Right lobe of liver (tissue), 6 donors: ENCODE measurements at regions not wholly inside any gene's neighbourhood (a gene's known extent, or its start where the extent isn't known, plus 50 kb on each side); places are given as distances from the start of the nearest gene placed in this dataset.

ENCODE experiments used
- ATAC-seq, 4 donors: fragments of 200-7000 bp; cut with Tn5 transposase; one replicate each; pipeline ENCODE4 v1.9.1; 2020; ENCODE audit warnings: mild to moderate bottlenecking in 4 of 4, moderate library complexity in 4 of 4
- DNase-seq, 3 donors: peaks; one replicate each; pipeline ENCODE4 v3.0.0-alpha.2; 2020
- H3K27ac ChIP-seq, 3 donors: fragments of 200-600 bp; one replicate each; pipeline ENCODE4 v1.8.0; 2022
- H3K27me3 ChIP-seq, 2 donors: fragments of 200-600 bp; one replicate each; pipeline ENCODE4 v1.8.0; 2022
- H3K36me3 ChIP-seq, 4 donors: fragments of 200-600 bp; sonication (generic) in 1 of 4; one replicate each; pipeline versions ENCODE4 v1.5.1 to v1.8.0; 2017 to 2022; ENCODE audit warnings: control low read depth in 1 of 4
- H3K4me1 ChIP-seq, 4 donors: fragments of 200-600 bp; sonication (generic) in 1 of 4; one replicate each; pipeline versions ENCODE4 v1.5.1 to v1.8.0; 2017 to 2022; ENCODE audit warnings: control low read depth in 1 of 4
- H3K4me3 ChIP-seq, 3 donors: fragments of 200-600 bp; one replicate each; pipeline ENCODE4 v1.8.0; 2022
- H3K9me3 ChIP-seq, 4 donors: fragments of 200-600 bp; sonication (generic) in 1 of 4; one replicate each; pipeline versions ENCODE4 v1.5.1 to v1.8.0; 2017 to 2022; ENCODE audit warnings: control low read depth in 1 of 4
- POLR2A ChIP-seq: fragments of 450-650 bp; IDR thresholded peaks from one replicate; pipeline ENCODE4 v1.6.1; 2017; ENCODE audit warnings: antibody characterized with exemption, mild to moderate bottlenecking
- WGBS: methylation state at CpG from one replicate; pipeline ENCODE4 v1.1.6; 2018; ENCODE audit warnings: low coverage, low lambda C conversion rate; ENCODE audit not compliant: insufficient coverage; ENCODE audit errors: missing lambda C conversion rate; 5-methylcytosine and 5-hydroxymethylcytosine counted together
- intact Hi-C, 2 donors: fragments of 100-400 bp; cut with DNase I; formaldehyde crosslinking; loops; one replicate each; pipeline versions ENCODE4 v1.11.2 to v1.14.1; 2022
- TF ChIP-seq, protein P1 (sequence below), 4 donors: fragments of 200-600 bp in 3 of 4; fragments of 450-650 bp in 1 of 4; IDR thresholded peaks; one replicate each; pipeline versions ENCODE4 v1.5.1 to v1.8.0; 2016 to 2022; ENCODE audit warnings: antibody characterized with exemption in 4 of 4, mild to moderate bottlenecking in 2 of 4
- donor health status: DM: no; HTN: yes; CAD: no.
- donor health status: DM: no; HTN: no; CAD: no.
- donor health status: DM: no; HTN: no; CAD: no.
- donor health status: DM: no; HTN: yes; CAD: no.
- donor health status: DM: no; HTN: yes; CAD: no.

DNA sequence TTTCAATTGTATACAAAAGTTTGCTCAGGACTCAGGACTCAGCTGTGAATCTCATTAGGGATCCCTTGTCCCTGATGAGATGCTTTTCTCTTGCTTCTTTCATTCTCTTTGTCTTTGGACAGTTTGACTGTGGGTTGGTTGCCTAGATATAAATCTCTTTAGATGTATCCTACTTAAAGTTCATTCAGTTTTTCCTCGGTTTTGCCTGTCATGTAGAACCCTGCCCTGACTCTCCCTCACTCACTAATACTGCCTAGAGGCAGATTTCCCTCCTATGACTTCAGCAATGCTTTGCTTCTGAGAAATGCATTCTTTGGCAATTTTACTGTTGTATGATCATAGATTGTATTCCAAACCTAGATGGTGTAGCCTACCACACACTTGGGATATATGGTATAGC lies 421.4 kb upstream of the TCF4 start:
- H3K4me3 ChIP-seq = no peak overlapping the region
- H3K4me1 ChIP-seq = no peaks in the 10 kb centered on the region
- ATAC-seq (no peak), DNase-seq (no peak)
- H3K27ac ChIP-seq = no peak overlapping the region
- WGBS = 90% methylated on average over 1 of the region's 1 CpG
- no peaks in the 10 kb centered on the region for H3K36me3 ChIP-seq
- no peaks in the 10 kb centered on the region for H3K9me3 ChIP-seq
- H3K27me3 ChIP-seq = no peaks in the 10 kb centered on the region
- intact Hi-C loops = no loop called here
- TF ChIP-seq, protein P1, sequence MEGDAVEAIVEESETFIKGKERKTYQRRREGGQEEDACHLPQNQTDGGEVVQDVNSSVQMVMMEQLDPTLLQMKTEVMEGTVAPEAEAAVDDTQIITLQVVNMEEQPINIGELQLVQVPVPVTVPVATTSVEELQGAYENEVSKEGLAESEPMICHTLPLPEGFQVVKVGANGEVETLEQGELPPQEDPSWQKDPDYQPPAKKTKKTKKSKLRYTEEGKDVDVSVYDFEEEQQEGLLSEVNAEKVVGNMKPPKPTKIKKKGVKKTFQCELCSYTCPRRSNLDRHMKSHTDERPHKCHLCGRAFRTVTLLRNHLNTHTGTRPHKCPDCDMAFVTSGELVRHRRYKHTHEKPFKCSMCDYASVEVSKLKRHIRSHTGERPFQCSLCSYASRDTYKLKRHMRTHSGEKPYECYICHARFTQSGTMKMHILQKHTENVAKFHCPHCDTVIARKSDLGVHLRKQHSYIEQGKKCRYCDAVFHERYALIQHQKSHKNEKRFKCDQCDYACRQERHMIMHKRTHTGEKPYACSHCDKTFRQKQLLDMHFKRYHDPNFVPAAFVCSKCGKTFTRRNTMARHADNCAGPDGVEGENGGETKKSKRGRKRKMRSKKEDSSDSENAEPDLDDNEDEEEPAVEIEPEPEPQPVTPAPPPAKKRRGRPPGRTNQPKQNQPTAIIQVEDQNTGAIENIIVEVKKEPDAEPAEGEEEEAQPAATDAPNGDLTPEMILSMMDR (IDR thresholded peaks at IDR 0.05) = no peak
- no peak for TF ChIP-seq POLR2A

DNA sequence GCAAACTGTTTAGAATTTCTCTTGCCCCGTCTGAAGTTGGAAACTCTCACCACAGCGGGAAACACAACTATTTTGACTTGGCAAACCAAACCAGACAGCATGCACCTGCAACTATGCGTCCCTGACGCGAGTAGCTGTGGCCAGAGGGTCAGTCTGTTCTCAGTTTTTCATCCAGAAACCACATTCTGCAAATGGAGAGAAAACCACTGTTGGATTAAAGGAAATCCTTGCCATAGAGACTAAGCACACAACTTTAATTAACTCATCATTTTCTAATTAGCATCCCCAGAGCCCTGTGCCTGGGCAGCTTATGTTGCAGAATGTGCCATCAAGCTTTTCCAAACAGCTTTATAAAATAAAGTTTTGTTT lies 415.7 kb upstream of the TCF4 start:
- DNase-seq = no peak
- Histone ChIP-seq H3K4me3 (no peak overlapping the region), H3K4me1 (no peaks in the 10 kb centered on the region), H3K36me3 (no peaks in the 10 kb centered on the region), H3K27ac (no peak overlapping the region), H3K9me3 (no peaks in the 10 kb centered on the region), H3K27me3 (no peaks in the 10 kb centered on the region)
- no peak for ATAC-seq
- TF ChIP-seq POLR2A = no peak
- TF ChIP-seq, protein P1 (IDR thresholded peaks at IDR 0.05) = no peak
- WGBS = 64% methylated on average over 5 of the region's 5 CpGs
- intact Hi-C loops = no loop called here

DNA sequence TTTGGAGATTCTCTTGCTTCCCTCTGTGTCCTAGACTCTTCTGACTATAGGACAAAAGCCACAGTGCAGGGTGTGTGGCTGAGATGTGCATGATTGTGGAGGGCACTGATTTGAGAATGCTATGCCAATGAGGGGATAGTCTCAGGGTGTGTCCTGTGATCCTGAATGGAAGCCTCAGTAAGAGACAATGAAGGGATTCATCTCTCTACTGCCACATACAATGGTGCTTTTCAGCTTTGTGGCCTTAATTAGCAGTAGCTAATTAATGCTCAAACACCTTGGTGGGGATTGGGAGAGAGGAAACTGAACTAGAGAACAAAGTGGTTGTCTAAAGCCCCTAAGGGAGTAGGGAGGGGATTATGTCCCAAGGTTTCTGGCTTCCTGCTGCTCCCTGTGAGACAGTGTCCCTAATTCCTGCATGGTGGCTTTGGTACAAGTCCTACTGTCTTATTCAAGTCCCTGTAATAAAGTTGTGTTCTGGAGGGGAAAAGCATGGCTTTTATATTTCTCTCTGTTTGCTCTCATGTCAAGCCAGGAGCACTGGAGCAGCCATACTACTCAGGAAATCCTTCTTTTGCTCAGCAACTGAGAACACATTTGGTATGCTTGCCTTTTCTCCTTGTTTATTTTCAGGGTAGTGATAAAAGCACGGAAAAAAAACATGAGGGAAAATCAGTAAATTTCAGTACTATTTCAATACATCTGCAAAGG lies 415.2 kb upstream of the TCF4 start:
- intact Hi-C loops = no loop called here
- H3K27me3 ChIP-seq = no peaks in the 10 kb centered on the region
- DNase-seq (no peak), ATAC-seq (no peak)
- H3K4me1 ChIP-seq = no peaks in the 10 kb centered on the region
- 63% methylated on average over 1 of the region's 1 CpG for WGBS
- no peak overlapping the region for H3K4me3 ChIP-seq
- no peaks in the 10 kb centered on the region for H3K36me3 ChIP-seq
- no peak overlapping the region for H3K27ac ChIP-seq
- no peaks in the 10 kb centered on the region for H3K9me3 ChIP-seq
- TF ChIP-seq POLR2A = no peak
- TF ChIP-seq, protein P1 (IDR thresholded peaks at IDR 0.05) = no peak

DNA sequence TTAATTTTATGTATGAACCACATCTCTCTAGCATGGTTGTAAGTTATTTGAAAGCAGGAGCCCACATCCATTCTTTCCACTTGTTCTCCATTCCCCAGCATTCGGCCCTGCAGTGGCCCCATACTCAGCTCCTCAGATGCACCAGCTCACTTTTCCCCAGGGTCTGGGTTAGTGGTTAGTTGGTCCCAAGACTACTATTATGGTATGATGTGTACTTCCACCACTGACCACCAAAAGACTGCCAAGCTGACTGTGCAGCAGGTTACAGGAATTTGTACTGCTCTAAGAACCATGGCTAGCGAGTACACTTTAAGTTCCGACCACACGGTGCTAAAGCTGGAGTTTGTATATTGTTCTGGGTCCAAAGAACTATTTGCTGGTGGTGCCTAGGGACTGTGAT lies 413.6 kb upstream of the TCF4 start:
- no peaks in the 10 kb centered on the region for H3K36me3 ChIP-seq
- no peak for DNase-seq
- TF ChIP-seq, protein P1 (IDR thresholded peaks at IDR 0.05) = no peak
- TF ChIP-seq POLR2A = no peak
- no peaks in the 10 kb centered on the region for H3K9me3 ChIP-seq
- no peak overlapping the region for H3K4me3 ChIP-seq
- no peak overlapping the region for H3K27ac ChIP-seq
- 71% methylated on average over 4 of the region's 4 CpGs for WGBS
- H3K27me3 ChIP-seq = no peaks in the 10 kb centered on the region
- ATAC-seq = no peak
- intact Hi-C loops = no loop called here
- no peaks in the 10 kb centered on the region for H3K4me1 ChIP-seq

DNA sequence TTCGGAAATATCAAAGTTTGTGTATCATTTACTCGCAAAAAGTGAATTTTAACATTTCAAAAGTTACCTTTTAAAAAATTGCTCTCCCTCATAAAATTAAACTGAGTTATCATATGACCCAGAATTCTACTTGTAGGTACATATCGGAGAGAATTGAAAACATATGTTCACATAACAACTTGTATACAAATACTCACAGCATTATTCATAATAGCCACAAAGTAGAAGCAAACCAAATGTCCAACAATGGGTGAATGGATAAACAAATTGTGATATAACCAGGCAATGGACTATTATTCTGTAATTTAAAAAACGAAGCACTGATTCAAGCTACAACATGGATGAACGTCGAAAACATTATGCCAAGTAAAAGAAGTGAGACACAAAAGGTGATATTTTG lies 412.0 kb upstream of the TCF4 start:
- no peaks in the 10 kb centered on the region for H3K27me3 ChIP-seq
- ATAC-seq = no peak
- H3K4me1 ChIP-seq = no peaks in the 10 kb centered on the region
- no peak overlapping the region for H3K4me3 ChIP-seq
- no peak for TF ChIP-seq POLR2A
- TF ChIP-seq, protein P1 (IDR thresholded peaks at IDR 0.05) = no peak
- H3K9me3 ChIP-seq = no peaks in the 10 kb centered on the region
- intact Hi-C loops = no loop called here
- WGBS = 85% methylated on average over 6 of the region's 6 CpGs
- H3K27ac ChIP-seq = no peak overlapping the region
- DNase-seq = no peak
- H3K36me3 ChIP-seq = no peaks in the 10 kb centered on the region
